GM11168 (cell line): ENCODE measurements at regions not wholly inside any gene's neighbourhood (a gene's known extent, or its start where the extent isn't known, plus 50 kb on each side); places are given as distances from the start of the nearest gene placed in this dataset.

ENCODE experiments used
- in situ Hi-C: fragments of 300-500 bp; cut with MboI; formaldehyde crosslinking; loops from one replicate; pipeline ENCODE4 v1.12.0; 2022; ENCODE audit warnings: low sequenced_read_pairs; ENCODE audit not compliant: unreplicated experiment

DNA sequence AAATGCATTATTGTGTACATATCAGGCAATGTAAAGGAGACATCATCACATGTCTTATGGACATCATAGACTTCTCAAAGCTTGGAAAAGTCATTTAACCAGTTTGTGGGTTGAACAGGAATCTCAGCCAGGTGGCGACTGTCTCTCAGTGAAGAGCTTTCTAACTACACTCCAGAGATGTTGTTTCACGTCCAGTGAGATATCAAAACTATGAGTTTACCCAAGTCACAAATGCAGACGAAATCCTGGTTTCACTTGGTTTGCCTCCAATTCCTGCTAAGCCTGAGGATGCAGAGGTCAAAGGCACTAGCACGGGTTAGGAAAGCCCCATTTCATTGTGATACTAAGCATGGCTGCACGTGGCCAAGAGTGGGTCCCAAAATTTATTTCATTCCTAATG is 384.5 kb upstream of the MEIS1 start:
- in situ Hi-C loops = no loop called here

DNA sequence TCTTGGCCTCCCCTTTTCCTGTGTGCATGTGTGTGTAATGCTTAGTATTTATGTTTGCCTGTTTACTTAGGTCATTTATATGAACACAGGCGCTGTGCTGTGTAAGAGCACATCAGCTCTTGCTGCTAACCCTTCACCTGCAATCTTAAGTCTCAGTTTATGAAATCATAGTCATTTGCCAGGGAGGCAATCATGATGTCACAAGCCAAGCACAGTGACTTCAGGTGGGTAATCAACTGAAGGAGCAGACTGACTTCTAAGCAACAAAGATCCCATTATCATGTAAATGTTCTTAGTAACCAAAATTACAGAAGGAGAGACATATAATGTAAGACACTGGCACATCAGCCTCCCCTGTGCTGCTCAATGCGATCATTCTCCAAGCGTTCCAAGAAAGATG is 386.3 kb upstream of the MEIS1 start:
- in situ Hi-C loops = no loop called here

DNA sequence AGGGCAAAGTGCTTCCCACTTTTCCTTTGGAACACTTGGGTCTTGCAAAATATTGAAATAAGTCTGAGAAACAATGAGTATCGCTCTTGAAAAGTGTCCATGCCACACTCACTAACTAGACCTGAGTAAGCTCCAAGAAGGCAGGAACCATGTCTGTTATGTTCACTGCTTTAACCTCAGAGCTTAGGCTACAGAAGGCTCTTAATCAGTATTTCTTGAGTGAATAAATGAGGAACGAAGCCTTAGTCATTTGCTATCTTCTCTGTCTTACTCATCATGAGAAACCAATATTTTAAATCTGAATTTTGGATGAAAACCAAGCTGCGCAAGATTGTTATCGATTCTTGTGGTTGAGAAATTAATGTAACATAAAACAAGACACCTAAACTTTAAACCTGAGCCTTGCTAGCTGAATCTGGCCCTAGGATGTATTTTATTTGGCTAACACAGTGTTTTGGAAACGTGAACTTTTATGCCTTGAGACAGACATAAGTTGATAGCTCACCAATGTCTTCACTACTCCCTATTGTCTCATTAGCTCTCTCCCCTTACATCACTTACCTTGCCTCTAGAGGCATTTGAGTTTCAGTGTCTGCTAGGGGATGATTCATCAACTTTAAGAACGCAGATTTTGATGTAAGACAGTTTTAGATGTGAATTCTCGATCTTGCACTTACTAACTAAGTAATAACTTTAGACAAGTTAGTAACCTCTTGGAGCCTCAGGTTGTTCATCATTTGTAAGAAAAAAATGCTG is 392.8 kb upstream of the MEIS1 start:
- in situ Hi-C loops = no loop called here

DNA sequence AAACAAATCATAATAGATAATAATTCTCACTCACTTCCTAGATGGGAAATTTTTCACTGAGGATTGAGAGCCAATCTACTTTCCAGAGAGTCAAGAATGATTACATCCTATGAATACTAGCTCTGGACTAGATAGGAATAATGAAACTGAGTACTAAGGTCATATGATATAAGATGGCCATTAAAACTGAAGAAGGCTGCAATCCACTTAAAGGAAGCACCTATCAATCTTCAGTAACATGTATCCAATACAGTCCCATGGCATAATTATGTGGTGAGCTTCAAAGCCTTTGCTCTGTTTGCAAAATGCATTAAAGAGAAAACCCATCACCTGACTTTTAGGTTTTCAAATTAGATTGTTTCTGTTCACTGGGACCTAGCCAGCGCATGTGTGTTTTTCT is 398.0 kb upstream of the MEIS1 start:
- in situ Hi-C loops = no loop called here

DNA sequence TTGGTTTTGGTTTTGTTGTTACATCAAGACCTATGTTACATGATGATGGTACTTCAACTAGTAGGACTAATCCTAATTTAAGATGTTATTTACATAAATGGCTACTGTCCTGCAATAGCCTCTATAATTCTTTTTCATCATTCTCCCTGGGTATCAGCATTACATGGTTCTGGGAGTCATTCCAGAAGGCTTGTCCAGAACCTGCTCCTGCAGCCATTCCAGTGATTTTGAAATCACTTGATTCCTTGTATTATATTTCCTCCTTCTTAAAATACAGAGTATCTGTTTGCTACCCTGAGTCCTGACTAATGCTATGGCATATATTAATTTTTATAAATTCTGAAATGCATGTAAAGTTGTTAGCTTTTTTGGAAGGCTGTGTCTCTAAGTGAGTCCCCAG is 400.5 kb upstream of the MEIS1 start:
- in situ Hi-C loops = no loop called here

DNA sequence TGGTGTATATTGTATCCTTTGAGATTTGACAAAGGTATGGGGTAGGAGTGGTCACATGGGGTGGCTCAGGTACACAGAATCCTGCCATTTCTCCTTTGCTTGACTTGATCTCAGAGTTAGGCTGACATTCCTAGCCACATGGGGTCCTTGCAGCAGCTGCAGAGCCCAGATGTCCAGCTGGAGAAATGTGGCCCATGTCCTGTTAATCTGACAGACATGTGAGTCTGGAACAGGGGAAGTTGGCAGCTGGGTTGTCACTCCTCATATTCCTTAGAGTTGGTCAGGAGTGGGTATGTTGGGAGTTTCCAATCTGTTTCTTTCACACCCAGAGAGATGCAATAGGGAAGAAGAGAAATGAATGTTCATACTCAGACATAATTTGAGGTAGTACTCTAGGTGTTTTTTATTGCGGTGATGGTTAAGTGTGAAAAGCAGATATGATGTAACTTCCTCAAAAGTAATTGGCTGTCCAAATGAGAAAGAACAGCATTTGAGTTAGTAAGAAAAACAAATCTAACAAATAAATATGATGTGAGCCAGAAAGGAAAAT is 402.6 kb upstream of the MEIS1 start:
- in situ Hi-C loops = no loop called here

DNA sequence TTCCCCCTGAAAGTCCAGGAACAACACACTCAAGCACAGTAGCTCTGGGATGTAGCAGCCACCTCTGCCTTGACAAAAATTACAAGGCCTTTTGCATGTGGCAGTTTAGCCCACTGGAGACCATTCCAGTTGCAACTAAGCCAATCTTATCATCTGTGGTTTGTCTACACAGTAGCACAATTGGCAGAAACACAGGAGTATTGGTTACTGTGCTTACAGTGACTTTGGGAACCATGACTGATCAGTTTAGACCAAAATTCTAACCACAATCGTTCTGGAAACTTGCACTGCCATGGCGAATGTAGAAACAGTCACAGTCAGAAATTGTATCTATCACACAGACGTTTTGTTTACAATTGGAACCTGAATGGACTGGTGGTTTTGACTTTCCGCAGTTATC is 403.7 kb upstream of the MEIS1 start:
- in situ Hi-C loops = no loop called here

DNA sequence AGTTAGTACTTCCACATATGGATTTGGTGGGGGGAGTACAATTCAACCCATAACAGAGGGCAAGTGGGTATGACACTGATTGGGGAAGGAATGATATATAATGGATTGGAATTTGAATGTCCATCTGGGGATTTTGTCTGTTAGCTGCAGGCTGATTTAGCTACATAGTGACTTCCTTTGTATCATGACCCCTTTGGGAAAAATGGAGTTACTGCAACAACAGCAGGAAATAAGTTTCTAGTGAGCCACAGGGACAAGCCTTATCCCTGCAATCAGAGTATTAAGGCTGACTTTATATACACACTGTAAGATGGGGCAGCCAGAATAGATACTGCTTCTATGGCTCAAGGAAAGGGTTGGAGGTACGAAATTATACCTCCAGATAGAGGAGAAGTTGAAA is 404.4 kb upstream of the MEIS1 start:
- in situ Hi-C loops = no loop called here

DNA sequence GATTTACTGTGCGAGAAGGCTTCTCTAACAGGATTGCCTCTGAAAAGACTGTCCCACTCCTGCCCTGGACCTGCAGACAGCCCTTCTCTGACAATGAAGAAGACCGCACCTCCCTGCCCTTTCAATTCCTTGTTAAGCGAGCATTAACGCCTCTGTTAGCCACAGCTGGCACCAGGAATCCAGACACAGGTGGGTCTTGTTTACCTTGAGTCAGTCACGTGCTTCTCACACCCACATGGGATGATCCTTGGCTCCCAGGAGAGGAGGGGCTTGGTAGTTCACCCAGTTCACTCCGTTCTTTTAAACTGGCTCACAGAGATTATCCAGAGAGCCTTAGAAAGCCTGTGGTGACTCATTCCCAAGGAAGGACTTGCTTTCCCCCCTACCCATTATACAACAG is 410.5 kb upstream of the MEIS1 start:
- in situ Hi-C loops = no loop called here

DNA sequence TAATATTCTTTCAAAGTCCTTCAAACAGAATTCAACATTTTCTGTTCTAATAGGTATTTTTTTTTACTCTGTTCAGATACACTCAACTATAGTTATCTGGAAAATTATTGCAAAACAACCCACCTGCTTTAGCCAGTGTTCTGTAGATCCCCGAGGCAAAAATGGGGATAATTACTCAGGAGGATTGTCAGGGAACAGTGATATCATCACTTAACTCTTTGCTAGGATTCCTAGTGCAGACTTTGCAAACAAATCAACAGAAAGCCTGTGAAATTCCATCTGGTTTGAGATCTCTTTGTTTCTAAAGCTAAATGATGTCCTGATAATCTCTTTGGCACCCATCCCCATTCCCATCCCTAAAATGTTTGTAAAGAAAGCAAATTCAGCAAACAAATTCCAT is 413.6 kb upstream of the MEIS1 start:
- in situ Hi-C loops = no loop called here

DNA sequence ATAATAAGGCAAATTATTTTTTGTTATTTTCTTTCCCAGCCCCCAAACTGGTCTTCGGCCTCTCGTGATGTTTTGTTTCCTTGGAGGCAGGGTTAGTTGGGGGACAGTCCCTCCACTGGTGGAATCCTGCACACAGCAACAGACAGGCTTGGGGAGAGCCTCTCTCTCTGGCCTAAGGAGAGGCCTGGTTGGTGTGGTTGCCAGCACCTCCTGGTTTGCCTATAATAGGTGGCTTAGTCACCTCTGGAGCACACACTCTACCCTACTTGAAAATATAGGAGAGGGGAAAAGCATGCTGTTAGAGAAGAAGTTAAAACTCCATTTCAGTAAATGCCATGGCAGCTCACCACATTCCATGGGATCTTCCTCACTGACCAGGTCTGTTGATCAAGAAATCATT is 417.2 kb upstream of the MEIS1 start:
- in situ Hi-C loops = no loop called here

DNA sequence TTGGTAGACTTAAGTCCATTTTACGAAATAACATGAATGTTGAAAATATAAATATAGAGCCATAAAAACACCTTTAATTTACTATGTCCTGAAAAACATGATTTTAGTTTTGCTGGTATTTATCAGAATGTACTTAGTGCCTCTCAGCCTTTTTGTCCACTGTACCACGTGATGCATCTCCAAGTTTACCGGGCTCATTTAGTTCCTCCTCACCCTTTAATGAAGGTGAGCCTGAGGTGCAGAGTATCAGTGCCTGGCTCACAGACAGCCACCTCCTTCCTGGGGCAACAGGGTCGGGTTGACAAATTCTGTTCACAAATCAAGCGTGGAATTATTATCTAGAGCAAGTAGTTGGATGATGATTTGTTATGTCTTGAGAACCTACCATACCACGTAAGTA is 420.5 kb upstream of the MEIS1 start:
- in situ Hi-C loops = no loop called here

DNA sequence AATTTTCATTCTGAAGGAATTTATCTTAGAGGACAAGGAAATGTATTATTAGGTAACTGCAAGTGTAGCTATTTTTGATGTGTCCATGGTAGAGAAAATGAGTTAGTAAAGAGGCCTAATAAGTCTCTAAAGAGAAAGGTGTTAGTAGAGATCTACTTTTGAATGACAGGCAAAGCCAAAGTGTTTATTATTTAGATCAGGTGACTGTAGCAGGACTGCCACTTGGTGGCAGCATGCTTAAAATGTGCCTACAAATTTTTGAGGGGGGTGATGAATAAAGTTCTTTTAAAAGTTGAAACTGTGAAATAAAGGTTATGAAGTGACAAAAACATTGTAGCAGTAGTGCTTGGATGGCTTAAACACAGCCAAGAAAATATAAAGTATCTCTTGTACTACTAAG is 421.5 kb upstream of the MEIS1 start:
- in situ Hi-C loops = no loop called here

DNA sequence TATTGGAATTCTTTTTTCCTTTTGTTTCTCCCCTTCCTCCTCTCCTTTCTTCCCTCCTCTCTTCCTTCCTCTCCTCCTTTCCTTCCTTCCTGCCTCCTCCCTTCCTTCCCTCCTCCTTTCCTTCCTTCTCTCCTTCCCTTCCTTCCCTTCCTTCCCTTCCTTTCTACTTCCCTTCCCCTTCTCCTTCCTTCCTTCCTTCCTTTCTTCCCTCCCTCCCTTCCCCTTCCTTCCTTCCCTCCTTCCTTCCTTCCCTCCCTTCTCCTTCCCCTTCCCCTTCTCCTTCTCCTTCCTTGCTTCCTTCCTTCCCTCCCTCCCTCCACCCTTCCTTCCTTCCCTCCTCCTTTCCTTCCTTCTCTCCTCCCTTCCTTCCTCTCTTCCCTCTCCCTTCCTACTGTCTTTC is 431.0 kb upstream of the MEIS1 start:
- in situ Hi-C loops = no loop called here

DNA sequence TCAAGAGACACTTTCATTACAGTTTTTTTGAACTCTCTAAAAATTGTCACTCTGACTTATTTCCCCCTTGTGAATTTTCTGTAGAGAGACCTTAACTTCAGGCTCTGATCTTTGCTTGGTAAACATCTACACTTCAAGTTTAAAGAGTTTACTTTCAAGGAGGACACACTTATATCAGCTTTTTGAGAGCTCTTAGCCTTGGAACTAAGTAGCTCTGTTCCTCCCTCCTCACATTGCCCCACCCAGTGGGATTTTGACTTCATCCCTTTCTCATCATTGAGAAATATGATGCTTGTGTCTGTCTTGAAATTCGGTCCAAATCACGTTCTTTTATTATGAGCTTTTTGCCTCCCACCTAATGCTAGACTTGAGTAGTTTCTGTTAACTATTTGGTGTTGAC is 433.4 kb upstream of the MEIS1 start:
- in situ Hi-C loops = no loop called here

DNA sequence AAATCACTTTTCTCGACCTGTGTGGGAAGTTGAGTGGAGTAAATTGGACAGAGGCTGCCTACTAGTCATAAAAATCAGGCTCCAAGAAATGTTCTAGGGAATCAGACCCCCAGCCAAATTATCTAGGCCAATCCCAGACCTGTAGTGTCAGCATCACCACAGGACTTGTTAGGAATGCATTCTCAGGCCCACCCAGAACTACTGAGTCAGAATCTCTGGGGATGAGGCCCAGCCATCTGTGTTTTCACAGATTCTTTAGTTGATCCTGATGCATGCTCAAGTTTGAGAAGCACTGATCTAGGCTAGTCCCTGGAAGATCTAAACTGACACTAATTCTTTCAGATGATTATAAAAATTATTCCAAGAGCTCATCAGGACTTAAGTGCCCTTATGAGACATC is 434.0 kb upstream of the MEIS1 start:
- in situ Hi-C loops = no loop called here

DNA sequence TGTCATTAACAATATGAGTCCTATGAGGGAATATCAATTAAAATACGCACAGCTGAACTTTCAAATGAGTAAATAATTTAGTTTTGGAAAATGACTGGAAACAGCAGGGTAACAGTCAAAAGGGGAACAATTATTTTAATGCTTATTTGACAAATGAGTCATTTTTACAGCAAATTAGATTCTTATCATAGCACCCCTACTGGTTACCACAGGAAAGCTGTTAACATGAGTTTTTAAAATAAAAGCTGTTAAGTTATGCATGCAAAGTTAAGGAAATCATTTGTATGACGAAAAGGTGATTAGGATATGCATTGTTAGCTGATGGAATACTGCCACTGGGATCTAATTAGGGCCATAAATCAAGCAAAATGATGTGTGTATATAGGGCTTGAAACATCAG is 435.1 kb upstream of the MEIS1 start:
- in situ Hi-C loops = loop anchor here (25.0 kb wide), 1 partner anchor 362 kb away; no protein-coding TSS in a partner anchor

DNA sequence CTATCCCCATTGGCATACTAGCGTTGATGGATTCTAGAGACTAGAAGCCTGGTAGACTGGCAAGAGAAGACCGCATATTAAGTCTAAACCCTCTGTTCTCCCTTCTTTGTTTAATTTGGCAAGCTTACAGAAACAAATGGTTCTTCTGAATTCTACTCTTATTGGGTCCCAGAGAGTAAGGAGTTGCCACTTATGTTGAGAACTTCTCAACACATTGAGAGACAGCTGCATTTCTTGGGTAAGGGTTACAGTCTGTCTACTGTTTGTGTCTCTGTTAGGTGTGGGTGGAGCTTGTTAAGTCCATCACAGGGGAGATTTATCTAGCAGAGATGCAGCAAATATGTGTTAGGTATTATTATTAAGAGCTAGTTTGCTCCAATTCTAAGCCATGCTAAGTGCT is 435.8 kb upstream of the MEIS1 start:
- in situ Hi-C loops = loop anchor here (25.0 kb wide), 1 partner anchor 362 kb away; no protein-coding TSS in a partner anchor

DNA sequence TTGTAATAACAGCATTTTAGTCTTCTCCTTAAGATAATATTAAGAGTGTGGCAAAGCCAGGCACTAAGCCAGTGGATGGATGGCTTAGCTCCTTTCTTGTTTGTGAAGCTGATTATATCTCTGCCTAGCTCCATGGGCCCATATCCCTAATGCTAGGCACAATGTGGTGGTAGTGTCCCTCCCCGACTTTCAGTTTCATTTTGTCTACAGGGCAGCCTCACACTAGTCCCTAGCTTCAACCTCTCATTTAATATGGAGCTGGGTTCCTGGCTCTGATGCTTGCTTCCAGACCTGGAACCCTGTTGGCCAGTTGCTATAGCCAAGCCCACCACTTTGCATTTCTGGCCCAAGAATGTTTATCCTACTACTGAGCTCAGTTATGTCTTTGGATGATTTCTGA is 437.0 kb upstream of the MEIS1 start:
- in situ Hi-C loops = loop anchor here (25.0 kb wide), 1 partner anchor 361 kb away; no protein-coding TSS in a partner anchor

DNA sequence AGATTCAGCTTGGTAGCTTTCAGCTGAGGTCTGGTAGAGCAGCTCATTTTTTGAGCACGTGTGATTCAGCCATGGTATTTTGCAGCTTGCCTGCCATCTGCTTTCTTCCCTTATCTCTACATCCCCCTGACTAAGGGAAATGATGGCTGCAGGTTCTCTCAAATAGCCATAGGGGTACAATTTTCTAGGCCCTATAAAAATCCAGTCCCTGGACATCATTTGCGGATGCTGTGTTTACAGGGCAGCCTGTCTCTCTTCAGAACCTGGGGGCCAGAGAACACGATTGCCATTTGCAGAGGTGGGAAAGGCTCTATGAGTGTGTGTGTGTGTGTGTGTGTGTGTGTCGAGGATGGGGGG is 442.7 kb upstream of the MEIS1 start:
- in situ Hi-C loops = loop anchor here (25.0 kb wide), 1 partner anchor 355 kb away; no protein-coding TSS in a partner anchor

DNA sequence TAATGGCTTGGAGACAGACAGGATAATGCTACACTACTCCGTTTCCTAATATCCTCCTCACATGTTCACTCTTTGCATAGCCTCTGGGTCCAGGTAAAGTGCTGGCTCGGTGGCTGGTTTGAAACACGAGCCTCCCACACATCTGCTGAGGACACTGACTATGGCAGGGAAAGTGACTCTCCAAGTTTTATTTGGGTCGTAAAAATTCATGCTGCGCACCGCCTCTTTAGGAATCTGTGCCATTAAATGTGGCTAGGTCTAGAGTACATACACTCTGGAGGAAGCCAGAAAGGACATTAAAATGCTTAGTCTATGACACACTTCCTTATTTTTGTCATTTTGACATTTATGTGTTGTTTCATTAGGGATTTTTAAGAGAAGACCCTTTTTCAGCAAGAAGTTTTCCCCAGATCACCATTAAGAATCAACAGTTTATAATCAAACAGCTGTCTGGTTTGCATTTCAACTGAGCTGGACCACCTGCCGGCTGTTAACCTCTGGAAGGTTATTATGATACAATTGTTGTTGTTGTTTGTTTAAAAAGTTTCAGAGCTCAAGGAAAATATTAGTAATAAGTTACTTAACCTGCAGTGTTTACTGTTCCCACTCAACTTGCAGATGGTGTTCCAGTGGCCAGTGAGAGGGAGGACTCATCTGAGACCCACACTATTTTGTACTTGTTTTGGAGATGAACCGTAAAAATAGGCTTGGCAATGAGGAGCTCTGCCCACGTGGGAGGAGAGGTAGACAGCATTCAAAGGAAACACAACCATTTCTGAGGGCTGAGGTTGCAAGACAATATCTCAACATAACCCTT is 443.3 kb upstream of the MEIS1 start:
- in situ Hi-C loops = loop anchor here (25.0 kb wide), 1 partner anchor 354 kb away; no protein-coding TSS in a partner anchor
